CD4-positive, alpha-beta T cell (primary cell): ENCODE measurements at regions not wholly inside any gene's neighbourhood (a gene's known extent, or its start where the extent isn't known, plus 50 kb on each side); places are given as distances from the start of the nearest gene placed in this dataset.

Experiments
- ATAC-seq: fragments of 200-7000 bp; cut with Tn5 transposase; one replicate; pipeline ENCODE4 v1.10.0; 2022; ENCODE audit warnings: mild to moderate bottlenecking; ENCODE audit not compliant: poor library complexity
- CTCF ChIA-PET: fragments of 350-600 bp; sonication (Branson Sonifier 250); formaldehyde crosslinking; loops from one replicate; lab custom pipeline; 2021; ENCODE audit warnings: antibody characterized with exemption, inconsistent platforms; lab: Charles Lee
- POLR2A ChIA-PET: fragments of 350-600 bp; sonication (Branson Sonifier 250); formaldehyde crosslinking; loops from one replicate; lab custom pipeline; 2021; ENCODE audit warnings: antibody characterized with exemption, inconsistent platforms; lab: Charles Lee
- DNase-seq, 14 experiments: peaks; one replicate each; pipeline ENCODE4 v3.0.0-alpha.2; 2013 to 2020; ENCODE audit warnings: mixed read lengths in 2 of 14
- H3K27ac ChIP-seq, 2 donors: one replicate each; pipeline versions ENCODE4 v1.5.1 to v1.7.0; 2013; ENCODE audit warnings: low read length in 2 of 2, low read depth in 1 of 2, mild to moderate bottlenecking in 1 of 2
- H3K27me3 ChIP-seq, 2 experiments: 1 replicate in 1 of 2; 2 replicates in 1 of 2; pipeline versions ENCODE4 v1.6.1 to v1.7.0; 2013; ENCODE audit warnings: low read length in 2 of 2, control low read depth in 1 of 2, mild to moderate bottlenecking in 1 of 2, moderate library complexity in 1 of 2; ENCODE audit not compliant: insufficient read depth in 2 of 2, control insufficient read depth in 1 of 2
- H3K36me3 ChIP-seq: one replicate; pipeline ENCODE4 v1.6.1; 2013; ENCODE audit warnings: low read length, control low read depth; ENCODE audit not compliant: insufficient read depth
- H3K4me1 ChIP-seq: one replicate; pipeline ENCODE4 v1.6.1; 2013; ENCODE audit warnings: low read length, control low read depth; ENCODE audit not compliant: insufficient read depth
- H3K4me3 ChIP-seq: one replicate; pipeline ENCODE4 v1.5.1; 2013; ENCODE audit warnings: mild to moderate bottlenecking, low read length, moderate library complexity
- H3K9me3 ChIP-seq, 2 experiments: 1 replicate in 1 of 2; 2 replicates in 1 of 2; pipeline versions ENCODE4 v1.6.1 to v1.7.0; 2013; ENCODE audit warnings: low read length in 2 of 2, mild to moderate bottlenecking in 2 of 2, control low read depth in 1 of 2, moderate library complexity in 1 of 2; ENCODE audit not compliant: control insufficient read depth in 1 of 2, insufficient read depth in 1 of 2
- H3K27ac Mint-ChIP-seq: one replicate; pipeline ENCODE4 v1.8.0; 2020; ENCODE audit warnings: mixed read lengths
- H3K27me3 Mint-ChIP-seq: one replicate; pipeline ENCODE4 v1.8.0; 2021; ENCODE audit warnings: mixed read lengths
- H3K36me3 Mint-ChIP-seq: one replicate; pipeline ENCODE4 v1.8.0; 2021; ENCODE audit warnings: low read depth, mixed read lengths
- H3K4me1 Mint-ChIP-seq: one replicate; pipeline ENCODE4 v1.8.0; 2021; ENCODE audit warnings: low read depth, mixed read lengths
- H3K4me3 Mint-ChIP-seq: one replicate; pipeline ENCODE4 v1.8.0; 2020; ENCODE audit warnings: mild to moderate bottlenecking, mixed read lengths
- H3K9me3 Mint-ChIP-seq: one replicate; pipeline ENCODE4 v1.8.0; 2020; ENCODE audit warnings: mixed read lengths
- CTCF ChIP-seq: fragments of 200-600 bp; IDR thresholded peaks from one replicate; pipeline ENCODE4 v1.8.0; 2022; ENCODE audit warnings: antibody characterized with exemption, mild to moderate bottlenecking
- intact Hi-C, 2 experiments: fragments of 100-400 bp; cut with DNase I in 1 of 2; cut with micrococcal nuclease in 1 of 2; formaldehyde crosslinking; loops; one replicate each; pipeline versions ENCODE4 v1.15.1 to v1.9.0; 2023 to 2025; cut with DNase I, micrococcal nuclease

GRCh38 chr3:132241776-132242514 lies 75.3 kb upstream of the ACP3 start:
- H3K27ac ChIP-seq, result no peak overlapping the region
- Mint-ChIP-seq H3K9me3 (no peaks in the 10 kb centered on the region), H3K4me1 (no peaks in the 10 kb centered on the region), H3K4me3 (no peak overlapping the region), H3K27me3 (peaks cover 25% of the 10 kb centered on the region), H3K27ac (no peak overlapping the region), H3K36me3 (no peaks in the 10 kb centered on the region)
- no peaks in the 10 kb centered on the region for H3K9me3 ChIP-seq
- no peak for TF ChIP-seq CTCF
- peaks cover 0 to 4% of the 10 kb centered on the region in 2 experiments for H3K27me3 ChIP-seq
- no peaks in the 10 kb centered on the region for H3K4me1 ChIP-seq
- no peak for DNase-seq
- POLR2A ChIA-PET, result no interaction called here
- no peak for ATAC-seq
- H3K4me3 ChIP-seq, result no peak overlapping the region
- no peaks in the 10 kb centered on the region for H3K36me3 ChIP-seq
- intact Hi-C loops, result no loop called here
- CTCF ChIA-PET, result no interaction called here

- ChIA-PET POLR2A (no interaction called here), CTCF (no interaction called here)
- H3K4me1 ChIP-seq, result no peaks in the 10 kb centered on the region
- Mint-ChIP-seq H3K27ac (no peak overlapping the region), H3K9me3 (no peaks in the 10 kb centered on the region), H3K4me3 (no peak overlapping the region), H3K27me3 (peaks cover 34% of the 10 kb centered on the region), H3K36me3 (no peaks in the 10 kb centered on the region), H3K4me1 (no peaks in the 10 kb centered on the region)
- no peak for TF ChIP-seq CTCF
- DNase-seq, result no peak
- H3K27ac ChIP-seq, result no peak overlapping the region
- intact Hi-C loops, result no loop called here
- no peak overlapping the region for H3K4me3 ChIP-seq
- ATAC-seq, result no peak
- H3K9me3 ChIP-seq, result no peaks in the 10 kb centered on the region
- H3K27me3 ChIP-seq, result peaks cover 0 to 8% of the 10 kb centered on the region in 2 experiments
- no peaks in the 10 kb centered on the region for H3K36me3 ChIP-seq
These were observed 74.4 kb upstream of the ACP3 start for GRCh38 chr3:132242790-132243189.

- Mint-ChIP-seq H3K27me3 (peaks cover 33% of the 10 kb centered on the region), H3K4me1 (no peaks in the 10 kb centered on the region), H3K4me3 (no peak overlapping the region), H3K36me3 (no peaks in the 10 kb centered on the region), H3K9me3 (no peaks in the 10 kb centered on the region), H3K27ac (no peak overlapping the region)
- TF ChIP-seq CTCF, result no peak
- no peaks in the 10 kb centered on the region for H3K36me3 ChIP-seq
- no peaks in the 10 kb centered on the region for H3K9me3 ChIP-seq
- intact Hi-C loops, result no loop called here
- no peak overlapping the region for H3K4me3 ChIP-seq
- peaks cover 6 to 8% of the 10 kb centered on the region in 2 experiments for H3K27me3 ChIP-seq
- ATAC-seq (no peak), DNase-seq (no peak)
- H3K27ac ChIP-seq, result no peak overlapping the region
- ChIA-PET POLR2A (no interaction called here), CTCF (no interaction called here)
- no peaks in the 10 kb centered on the region for H3K4me1 ChIP-seq
These were observed 71.6 kb upstream of the ACP3 start for GRCh38 chr3:132245552-132246142.
